NT2/D1 (cell line): ENCODE measurements at regions not wholly inside any gene's neighbourhood (a gene's known extent, or its start where the extent isn't known, plus 50 kb on each side); places are given as distances from the start of the nearest gene placed in this dataset.

Source experiments
- SUZ12 ChIP-seq: IDR thresholded peaks from 2 replicates; pipeline ENCODE4 v1.6.1; 2011; ENCODE audit not compliant: insufficient read length, insufficient read depth; ENCODE audit errors: extremely low read depth
- YY1 ChIP-seq: IDR thresholded peaks from 2 replicates; pipeline ENCODE4 v1.6.1; 2011; ENCODE audit not compliant: insufficient read length, insufficient read depth

- TF ChIP-seq YY1: no peak
- no peak for TF ChIP-seq SUZ12
Observed at GRCh38 chr6:33955566-33955965, 151.8 kb upstream of the MLN start.
